ENCODE measurements at regions not wholly inside any gene's neighbourhood (a gene's known extent, or its start where the extent isn't known, plus 50 kb on each side); places are given as distances from the start of the nearest gene placed in this dataset.

DNA sequence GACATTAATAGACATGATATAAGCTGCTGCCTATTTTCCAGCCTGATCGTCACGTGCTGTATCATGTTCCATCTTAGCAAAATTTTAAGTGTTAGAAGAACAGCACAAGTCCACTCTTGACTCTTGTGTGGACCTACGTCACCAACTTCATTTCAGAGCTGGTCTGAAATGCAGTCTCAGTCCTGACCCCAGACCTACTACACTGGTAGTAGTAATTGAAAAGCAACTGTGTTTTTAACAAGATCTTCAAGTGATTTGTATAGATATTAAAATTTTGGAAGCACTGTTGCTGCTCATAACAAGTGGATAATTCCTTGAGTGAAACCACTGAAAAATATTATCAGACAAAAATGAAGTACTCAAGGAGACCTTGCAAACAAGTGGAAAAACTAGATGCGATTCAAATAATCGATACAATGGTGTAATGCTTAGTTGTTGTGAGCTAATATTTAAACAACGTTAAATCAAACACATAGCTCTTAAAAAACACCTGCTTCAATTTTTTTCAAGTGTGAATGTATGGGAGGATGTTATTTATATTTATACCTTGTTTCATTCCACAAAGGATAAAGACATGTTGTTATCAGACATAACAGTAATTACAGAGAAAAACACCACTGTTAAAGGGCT lies 110.9 kb upstream of the JAG1 start:
- H3K4me1 ChIP-seq (ENCODE audit: control insufficient read depth, insufficient read depth, low read length) = no peaks in the 10 kb centered on the region
- H3K4me3 ChIP-seq (ENCODE audit: low read depth, low read length) = no peak overlapping the region
- no peak for DNase-seq (ENCODE audit: low read depth in 4 of 6, low spot score in 6 of 6)
- no peak overlapping the region for H3K27ac ChIP-seq (ENCODE audit: low read depth, low read length)
- no peaks in the 10 kb centered on the region for H3K36me3 ChIP-seq (ENCODE audit: control insufficient read depth, insufficient read depth, low read length)
- 90% methylated on average over 2 of the region's 6 CpGs for WGBS (ENCODE audit: insufficient coverage)
- peaks cover 7% of the 10 kb centered on the region for H3K27me3 ChIP-seq (ENCODE audit: control insufficient read depth, insufficient read depth, low read length)
- H3K9me3 ChIP-seq (ENCODE audit: control insufficient read depth, insufficient read depth, low read length) = no peaks in the 10 kb centered on the region

DNA sequence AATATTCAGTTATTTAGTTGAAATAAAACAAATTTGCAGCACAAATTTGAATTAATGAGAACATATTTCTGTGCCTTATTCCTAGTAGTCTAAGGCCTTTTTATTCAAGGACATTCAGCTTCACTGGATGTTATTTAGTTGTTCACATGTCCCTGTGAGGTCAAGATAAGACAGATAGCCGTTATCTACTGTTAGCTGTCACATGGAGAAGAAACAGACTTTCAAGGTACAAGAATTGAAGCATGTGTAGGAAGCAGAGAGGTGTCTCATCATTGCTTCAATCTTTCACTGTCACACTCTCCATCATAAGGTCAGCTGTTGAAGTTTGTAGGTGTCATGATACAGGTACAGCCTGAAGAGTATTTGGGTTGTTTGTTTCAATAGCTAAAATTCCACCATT lies 112.9 kb upstream of the JAG1 start:
- H3K27me3 ChIP-seq (ENCODE audit: control insufficient read depth, insufficient read depth, low read length) = peaks cover 2% of the 10 kb centered on the region
- H3K9me3 ChIP-seq (ENCODE audit: control insufficient read depth, insufficient read depth, low read length) = no peaks in the 10 kb centered on the region
- DNase-seq (ENCODE audit: low read depth in 4 of 6, low spot score in 6 of 6) = no peak
- H3K4me3 ChIP-seq (ENCODE audit: low read depth, low read length) = no peak overlapping the region
- H3K36me3 ChIP-seq (ENCODE audit: control insufficient read depth, insufficient read depth, low read length) = no peaks in the 10 kb centered on the region
- no peaks in the 10 kb centered on the region for H3K4me1 ChIP-seq (ENCODE audit: control insufficient read depth, insufficient read depth, low read length)
- no CpG with 5 or more reads among the region's 1 CpG for WGBS (ENCODE audit: insufficient coverage)
- no peak overlapping the region for H3K27ac ChIP-seq (ENCODE audit: low read depth, low read length)

DNA sequence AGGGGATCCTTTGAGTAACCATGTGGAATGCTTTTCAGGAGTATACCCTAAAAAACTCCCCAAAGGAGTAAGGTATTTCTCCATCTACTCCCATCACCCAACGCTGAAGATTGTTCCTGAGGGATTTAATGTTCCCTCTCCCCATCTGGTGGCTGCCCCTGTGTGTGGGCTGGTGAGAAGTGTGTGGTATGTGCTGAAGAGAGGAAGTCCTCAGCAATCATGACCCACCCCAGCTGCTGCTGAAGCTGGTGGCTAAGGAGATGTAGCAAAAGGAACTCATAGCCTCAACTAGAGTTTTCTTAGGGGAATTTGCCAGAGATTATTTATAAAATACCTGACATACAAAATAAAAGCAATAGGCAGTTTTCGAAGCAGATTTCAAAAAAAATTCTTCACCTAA lies 114.3 kb upstream of the JAG1 start:
- H3K9me3 ChIP-seq (ENCODE audit: control insufficient read depth, insufficient read depth, low read length) = no peaks in the 10 kb centered on the region
- no peaks in the 10 kb centered on the region for H3K27me3 ChIP-seq (ENCODE audit: control insufficient read depth, insufficient read depth, low read length)
- H3K27ac ChIP-seq (ENCODE audit: low read depth, low read length) = no peak overlapping the region
- no peaks in the 10 kb centered on the region for H3K4me1 ChIP-seq (ENCODE audit: control insufficient read depth, insufficient read depth, low read length)
- no peak overlapping the region for H3K4me3 ChIP-seq (ENCODE audit: low read depth, low read length)
- no peak for DNase-seq (ENCODE audit: low read depth in 4 of 6, low spot score in 6 of 6)
- no CpG with 5 or more reads among the region's 2 CpGs for WGBS (ENCODE audit: insufficient coverage)
- H3K36me3 ChIP-seq (ENCODE audit: control insufficient read depth, insufficient read depth, low read length) = no peaks in the 10 kb centered on the region

DNA sequence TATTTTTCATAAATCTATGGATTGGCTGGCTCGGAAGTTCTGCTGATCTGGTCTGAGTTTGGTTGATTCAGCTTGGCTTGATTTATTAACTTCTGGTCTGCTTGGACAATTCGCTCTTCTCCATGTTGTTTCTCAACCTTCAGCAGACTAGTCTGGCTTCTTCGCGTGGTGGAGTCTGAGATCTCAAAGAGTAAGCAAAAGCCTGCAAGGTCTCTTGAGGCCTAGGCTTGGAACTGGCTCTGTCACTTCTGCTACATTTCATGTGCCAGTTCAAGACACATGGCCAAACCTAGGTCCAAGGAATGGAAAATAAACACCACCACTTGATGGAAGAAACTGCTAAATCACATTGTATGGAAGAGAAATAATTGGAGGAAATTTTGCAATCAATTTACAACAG lies 115.1 kb upstream of the JAG1 start:
- Histone ChIP-seq H3K36me3 (ENCODE audit: control insufficient read depth, insufficient read depth, low read length) (no peaks in the 10 kb centered on the region), H3K4me3 (ENCODE audit: low read depth, low read length) (no peak overlapping the region), H3K27me3 (ENCODE audit: control insufficient read depth, insufficient read depth, low read length) (no peaks in the 10 kb centered on the region), H3K27ac (ENCODE audit: low read depth, low read length) (no peak overlapping the region), H3K4me1 (ENCODE audit: control insufficient read depth, insufficient read depth, low read length) (peaks cover 6% of the 10 kb centered on the region), H3K9me3 (ENCODE audit: control insufficient read depth, insufficient read depth, low read length) (no peaks in the 10 kb centered on the region)
- DNase-seq (ENCODE audit: low read depth in 4 of 6, low spot score in 6 of 6) = no peak
- 93% methylated on average over 3 of the region's 4 CpGs for WGBS (ENCODE audit: insufficient coverage)

DNA sequence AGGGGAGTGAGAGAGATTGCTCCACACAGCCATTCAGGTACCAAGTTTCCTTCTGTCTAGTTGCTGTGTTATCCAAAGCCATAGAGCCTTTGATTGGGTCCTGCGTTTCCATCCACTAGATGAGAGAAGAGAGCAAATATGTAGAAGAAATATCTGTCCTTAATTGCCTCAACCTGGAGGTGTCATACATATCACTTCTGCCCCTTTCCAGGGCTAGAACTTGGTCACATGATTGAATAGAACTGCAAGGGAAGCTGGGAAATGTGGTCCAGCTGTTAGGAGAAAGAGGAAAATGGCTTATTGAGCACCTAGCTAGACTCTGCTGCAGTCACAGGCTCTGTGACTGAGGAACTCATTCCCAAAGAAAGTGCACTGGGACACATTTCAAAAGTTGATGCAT lies 115.6 kb upstream of the JAG1 start:
- no peaks in the 10 kb centered on the region for H3K27me3 ChIP-seq (ENCODE audit: control insufficient read depth, insufficient read depth, low read length)
- no peaks in the 10 kb centered on the region for H3K9me3 ChIP-seq (ENCODE audit: control insufficient read depth, insufficient read depth, low read length)
- H3K4me3 ChIP-seq (ENCODE audit: low read depth, low read length) = no peak overlapping the region
- no peak overlapping the region for H3K27ac ChIP-seq (ENCODE audit: low read depth, low read length)
- no CpG with 5 or more reads among the region's 1 CpG for WGBS (ENCODE audit: insufficient coverage)
- H3K4me1 ChIP-seq (ENCODE audit: control insufficient read depth, insufficient read depth, low read length) = peaks cover 9% of the 10 kb centered on the region
- DNase-seq (ENCODE audit: low read depth in 4 of 6, low spot score in 6 of 6) = no peak
- no peaks in the 10 kb centered on the region for H3K36me3 ChIP-seq (ENCODE audit: control insufficient read depth, insufficient read depth, low read length)

DNA sequence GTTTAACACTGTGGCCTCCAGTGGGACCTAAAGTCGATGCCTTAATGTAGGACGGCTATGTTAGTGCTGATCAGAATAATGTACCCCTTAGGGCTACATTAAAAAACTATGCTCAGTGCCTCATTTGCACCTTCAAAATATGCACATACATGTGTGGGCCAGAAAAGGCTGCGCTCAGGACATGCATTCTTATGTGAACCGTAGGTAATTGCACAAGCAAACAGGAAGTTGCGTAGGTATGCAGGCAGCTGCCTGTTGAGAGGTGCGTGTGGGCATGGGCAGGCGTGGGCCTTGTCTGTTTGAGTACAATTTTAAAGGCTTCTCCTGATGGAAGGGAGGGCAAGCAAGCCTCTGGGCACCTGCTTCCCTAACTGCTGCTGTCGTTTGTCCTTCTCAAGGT lies 116.2 kb upstream of the JAG1 start:
- Histone ChIP-seq H3K4me3 (ENCODE audit: low read depth, low read length) (no peak overlapping the region), H3K36me3 (ENCODE audit: control insufficient read depth, insufficient read depth, low read length) (no peaks in the 10 kb centered on the region), H3K27ac (ENCODE audit: low read depth, low read length) (no peak overlapping the region), H3K9me3 (ENCODE audit: control insufficient read depth, insufficient read depth, low read length) (no peaks in the 10 kb centered on the region), H3K4me1 (ENCODE audit: control insufficient read depth, insufficient read depth, low read length) (peaks cover 9% of the 10 kb centered on the region), H3K27me3 (ENCODE audit: control insufficient read depth, insufficient read depth, low read length) (peaks cover 4% of the 10 kb centered on the region)
- WGBS (ENCODE audit: insufficient coverage) = 88% methylated on average over 7 of the region's 8 CpGs
- DNase-seq (ENCODE audit: low read depth in 4 of 6, low spot score in 6 of 6) = no peak

DNA sequence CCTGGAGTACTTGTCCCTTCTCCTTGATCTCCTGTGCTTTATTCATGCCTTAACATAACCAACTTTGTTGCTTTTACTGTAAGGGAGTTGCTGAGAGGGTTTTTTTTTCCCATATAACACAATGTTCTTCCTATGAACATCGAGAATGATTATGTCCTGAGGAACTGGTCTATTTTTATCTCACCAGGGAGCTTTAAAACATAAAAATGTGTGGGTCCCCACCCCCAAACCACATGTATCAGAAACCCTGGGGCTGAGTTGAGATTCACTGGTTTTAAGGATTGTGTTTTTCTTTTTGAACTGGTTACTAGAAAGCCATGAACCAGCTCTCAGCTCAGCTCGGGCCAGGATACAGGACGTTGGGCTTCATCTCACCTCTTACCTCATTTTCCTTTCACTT lies 118.5 kb upstream of the JAG1 start:
- no peaks in the 10 kb centered on the region for H3K36me3 ChIP-seq (ENCODE audit: control insufficient read depth, insufficient read depth, low read length)
- no CpG with 5 or more reads among the region's 3 CpGs for WGBS (ENCODE audit: insufficient coverage)
- no peak for DNase-seq (ENCODE audit: low read depth in 4 of 6, low spot score in 6 of 6)
- H3K9me3 ChIP-seq (ENCODE audit: control insufficient read depth, insufficient read depth, low read length) = no peaks in the 10 kb centered on the region
- H3K27me3 ChIP-seq (ENCODE audit: control insufficient read depth, insufficient read depth, low read length) = peaks cover 19% of the 10 kb centered on the region
- H3K27ac ChIP-seq (ENCODE audit: low read depth, low read length) = no peak overlapping the region
- peaks cover 9% of the 10 kb centered on the region for H3K4me1 ChIP-seq (ENCODE audit: control insufficient read depth, insufficient read depth, low read length)
- H3K4me3 ChIP-seq (ENCODE audit: low read depth, low read length) = no peak overlapping the region

DNA sequence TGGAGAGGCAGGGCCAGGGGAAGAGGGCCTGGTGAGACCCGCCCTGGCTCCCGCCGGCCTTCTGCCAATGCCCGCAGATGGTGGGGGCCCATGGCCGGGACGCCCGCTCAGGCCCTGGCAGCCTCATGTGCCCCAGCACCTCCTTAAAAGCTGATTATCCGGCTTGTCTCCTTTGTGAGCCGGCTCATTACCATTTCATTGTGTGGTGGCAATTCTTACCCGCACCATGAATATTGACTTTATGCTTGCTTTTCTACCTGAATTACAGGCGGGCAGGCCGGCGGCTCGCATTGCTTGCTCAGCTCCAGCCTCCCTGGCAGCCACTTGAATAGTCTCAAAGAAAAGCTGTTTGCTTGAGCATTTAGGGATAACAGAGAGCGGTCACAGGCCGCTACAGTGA lies 120.0 kb upstream of the JAG1 start:
- H3K36me3 ChIP-seq (ENCODE audit: control insufficient read depth, insufficient read depth, low read length) = no peaks in the 10 kb centered on the region
- peaks cover 19% of the 10 kb centered on the region for H3K27me3 ChIP-seq (ENCODE audit: control insufficient read depth, insufficient read depth, low read length)
- WGBS (ENCODE audit: insufficient coverage) = 20% methylated on average over 15 of the region's 16 CpGs

DNA sequence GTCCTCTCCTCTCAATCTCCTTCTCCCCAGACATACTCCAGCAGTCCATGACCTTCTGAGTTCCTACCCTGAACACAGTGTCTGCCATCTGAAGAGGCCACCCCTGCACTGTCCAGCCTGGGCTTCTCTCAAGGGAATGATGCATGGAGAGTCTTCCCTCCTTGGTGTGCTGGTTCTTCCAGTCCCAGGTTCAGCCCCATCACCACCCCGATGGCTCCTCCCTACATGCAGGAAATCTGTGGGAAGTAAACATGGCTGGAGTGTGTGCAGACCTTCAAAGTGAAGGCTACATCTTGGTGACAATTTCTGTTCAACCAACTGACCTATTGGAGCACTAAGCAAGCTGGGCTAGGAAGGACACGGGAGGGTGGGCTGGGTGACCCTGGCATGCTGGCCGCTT lies 121.0 kb upstream of the JAG1 start:
- H3K36me3 ChIP-seq (ENCODE audit: control insufficient read depth, insufficient read depth, low read length) = no peaks in the 10 kb centered on the region
- no peak overlapping the region for H3K4me3 ChIP-seq (ENCODE audit: low read depth, low read length)
- peaks cover 22% of the 10 kb centered on the region for H3K27me3 ChIP-seq (ENCODE audit: control insufficient read depth, insufficient read depth, low read length)
- 100% methylated on average over 2 of the region's 3 CpGs for WGBS (ENCODE audit: insufficient coverage)
- peaks cover 9% of the 10 kb centered on the region for H3K4me1 ChIP-seq (ENCODE audit: control insufficient read depth, insufficient read depth, low read length)
- no peak for DNase-seq (ENCODE audit: low read depth in 4 of 6, low spot score in 6 of 6)
- no peak overlapping the region for H3K27ac ChIP-seq (ENCODE audit: low read depth, low read length)
- no peaks in the 10 kb centered on the region for H3K9me3 ChIP-seq (ENCODE audit: control insufficient read depth, insufficient read depth, low read length)

More for the DNA sequence above, 120.0 kb upstream of the JAG1 start:
- DNase-seq (ENCODE audit: low read depth in 4 of 6, low spot score in 6 of 6) = peak; percentile 20 to 87 (median 43)
- Histone ChIP-seq H3K27ac (ENCODE audit: low read depth, low read length) (no peak overlapping the region), H3K4me3 (ENCODE audit: low read depth, low read length) (no peak overlapping the region), H3K9me3 (ENCODE audit: control insufficient read depth, insufficient read depth, low read length) (no peaks in the 10 kb centered on the region), H3K4me1 (ENCODE audit: control insufficient read depth, insufficient read depth, low read length) (peaks cover 9% of the 10 kb centered on the region)

DNA sequence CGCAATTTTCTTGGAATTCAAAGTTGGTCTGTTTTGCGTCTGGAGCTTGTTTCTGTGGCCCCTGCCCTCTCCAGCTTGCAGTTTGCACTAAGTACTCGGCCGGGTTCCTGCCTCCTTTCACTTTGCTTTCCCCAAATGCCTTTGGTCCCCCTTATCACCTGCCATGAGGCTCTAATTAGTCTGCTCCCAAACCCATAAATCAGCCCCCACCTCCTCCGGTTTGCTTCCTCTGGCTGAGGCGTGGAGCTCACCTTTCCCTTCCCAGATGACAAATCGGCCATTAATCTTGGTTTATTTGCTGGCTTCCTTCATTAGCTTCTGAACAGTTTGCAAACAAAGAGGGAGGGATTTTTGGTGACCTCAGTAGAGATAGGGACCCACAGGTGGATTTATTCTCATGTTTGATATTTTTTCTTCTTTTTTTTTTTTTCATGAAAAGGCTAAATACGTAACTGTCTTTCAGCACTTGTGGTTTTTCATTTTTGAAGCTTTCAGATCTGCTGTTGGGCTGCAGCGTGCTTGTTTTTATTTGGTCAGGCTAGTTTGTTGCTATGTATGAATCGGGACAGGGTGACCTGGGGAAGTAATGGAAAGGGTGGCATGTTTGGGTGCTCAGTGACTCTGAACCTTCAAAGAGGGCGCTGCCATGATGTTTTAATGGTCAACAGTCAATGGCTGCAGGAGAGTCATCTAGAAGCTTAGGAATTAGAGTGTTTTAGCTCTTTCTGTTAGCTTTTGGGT lies 121.7 kb upstream of the JAG1 start:
- H3K27me3 ChIP-seq (ENCODE audit: control insufficient read depth, insufficient read depth, low read length) = peaks cover 22% of the 10 kb centered on the region
- H3K9me3 ChIP-seq (ENCODE audit: control insufficient read depth, insufficient read depth, low read length) = no peaks in the 10 kb centered on the region
- peaks cover 9% of the 10 kb centered on the region for H3K4me1 ChIP-seq (ENCODE audit: control insufficient read depth, insufficient read depth, low read length)
- no peak for DNase-seq (ENCODE audit: low read depth in 4 of 6, low spot score in 6 of 6)
- H3K4me3 ChIP-seq (ENCODE audit: low read depth, low read length) = no peak overlapping the region
- H3K27ac ChIP-seq (ENCODE audit: low read depth, low read length) = no peak overlapping the region
- WGBS (ENCODE audit: insufficient coverage) = 88% methylated on average over 9 of the region's 11 CpGs
- H3K36me3 ChIP-seq (ENCODE audit: control insufficient read depth, insufficient read depth, low read length) = no peaks in the 10 kb centered on the region

Data from spinal cord (tissue), 9 donors.